Stromal cell of bone marrow (primary cell): ENCODE measurements at regions not wholly inside any gene's neighbourhood (a gene's known extent, or its start where the extent isn't known, plus 50 kb on each side); places are given as distances from the start of the nearest gene placed in this dataset.

ENCODE experiments used
- DNase-seq: peaks from one replicate; pipeline ENCODE4 v3.0.0-alpha.2; 2012; ENCODE audit warnings: low read depth

DNA sequence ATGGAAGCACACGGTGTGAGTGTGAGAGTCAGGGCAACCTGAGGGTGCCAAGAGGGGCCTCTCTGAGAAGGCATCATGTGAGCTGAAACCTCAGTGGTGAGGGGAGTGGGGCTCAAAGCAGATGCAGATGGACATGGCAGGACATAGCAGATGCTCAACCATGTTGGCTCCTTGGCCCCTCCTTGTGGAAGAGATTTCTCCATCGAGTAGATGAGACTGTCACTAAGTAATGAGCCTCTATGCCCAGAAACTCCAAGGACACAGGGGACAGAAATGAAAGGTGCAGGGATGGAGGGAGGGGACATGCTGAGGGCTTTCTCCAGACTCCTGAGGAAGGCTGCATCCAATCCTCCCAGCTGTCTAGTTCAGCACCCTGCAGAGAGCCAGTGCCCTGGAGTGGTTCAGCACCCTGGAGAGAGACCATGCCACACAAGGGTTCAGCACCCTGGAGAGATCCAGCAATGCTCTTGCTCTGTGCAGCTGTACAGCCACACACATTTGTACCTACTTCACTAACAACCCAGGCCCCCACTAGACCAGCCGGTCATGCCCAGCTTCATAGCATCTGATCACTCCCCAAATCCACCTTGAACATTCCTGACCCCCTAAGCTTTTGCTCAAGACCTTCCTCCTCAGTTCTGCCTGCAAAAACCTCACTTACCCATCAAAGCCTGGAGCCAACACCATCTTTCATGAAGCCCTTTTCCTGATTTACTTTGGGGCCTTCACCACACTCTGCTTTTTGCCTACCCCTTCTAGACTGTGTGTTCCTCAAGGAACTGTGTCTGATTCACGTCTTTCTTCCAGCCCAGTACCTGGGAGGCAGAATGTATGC, 252.0 kb downstream of the CTTN start:
- DNase-seq: peak; percentile 54

DNA sequence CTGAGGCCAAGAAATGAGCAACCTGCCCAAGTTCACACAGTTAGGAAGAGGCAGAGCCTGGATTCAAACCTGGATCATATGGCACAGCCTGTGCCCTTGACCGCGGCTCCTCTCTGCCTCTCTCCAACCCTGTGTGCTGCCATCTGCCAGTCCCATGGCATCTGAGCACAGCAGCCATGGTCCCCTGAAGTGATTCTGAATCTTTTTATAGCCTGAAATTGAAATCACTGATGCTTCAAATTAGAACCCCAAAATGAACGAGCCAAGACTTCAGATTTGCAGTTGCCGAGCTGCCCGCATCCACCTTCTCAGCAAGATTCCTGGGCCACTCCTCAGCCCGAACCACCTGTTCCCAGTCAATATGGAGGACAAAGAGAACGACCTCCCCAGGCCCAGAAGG, 252.7 kb downstream of the CTTN start:
- DNase-seq: no peak

DNA sequence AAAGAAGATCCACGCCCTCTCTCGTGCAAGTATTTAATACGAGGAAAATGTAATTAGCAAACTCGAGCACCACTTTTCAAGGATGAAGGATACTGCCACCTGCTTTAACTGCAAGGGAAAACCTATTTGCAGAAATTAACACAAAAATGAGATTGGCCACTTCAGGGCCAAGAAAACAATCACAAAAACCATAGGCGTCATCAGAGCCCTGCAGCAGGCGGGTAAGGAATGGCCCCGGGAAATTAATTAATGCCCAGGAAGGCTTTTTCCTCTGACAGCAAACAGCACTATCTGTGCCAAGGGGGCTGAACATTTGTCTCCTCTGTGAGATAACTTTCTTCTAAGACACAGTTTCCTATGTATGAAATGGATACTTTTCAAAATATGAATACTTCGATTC, 255.7 kb downstream of the CTTN start:
- DNase-seq: no peak

DNA sequence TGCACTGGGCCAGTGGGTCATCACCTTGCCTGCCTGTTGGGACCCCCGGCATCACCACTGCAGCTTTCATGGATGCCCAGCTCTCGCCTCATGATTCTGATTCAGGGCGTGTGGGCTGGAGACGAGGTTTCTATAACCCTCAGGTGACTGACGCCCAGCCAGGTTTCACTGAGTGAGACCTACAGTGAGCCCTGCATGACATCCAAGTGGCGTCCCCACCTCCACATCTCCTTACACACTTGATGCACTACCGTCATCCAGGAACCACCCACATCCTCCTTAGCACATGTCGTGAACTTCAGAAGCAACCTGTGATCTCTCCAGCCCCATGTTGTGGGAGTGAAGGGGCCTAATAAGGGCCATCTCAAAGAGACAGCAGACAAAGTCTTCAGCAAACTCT, 257.5 kb downstream of the CTTN start:
- no peak for DNase-seq

DNA sequence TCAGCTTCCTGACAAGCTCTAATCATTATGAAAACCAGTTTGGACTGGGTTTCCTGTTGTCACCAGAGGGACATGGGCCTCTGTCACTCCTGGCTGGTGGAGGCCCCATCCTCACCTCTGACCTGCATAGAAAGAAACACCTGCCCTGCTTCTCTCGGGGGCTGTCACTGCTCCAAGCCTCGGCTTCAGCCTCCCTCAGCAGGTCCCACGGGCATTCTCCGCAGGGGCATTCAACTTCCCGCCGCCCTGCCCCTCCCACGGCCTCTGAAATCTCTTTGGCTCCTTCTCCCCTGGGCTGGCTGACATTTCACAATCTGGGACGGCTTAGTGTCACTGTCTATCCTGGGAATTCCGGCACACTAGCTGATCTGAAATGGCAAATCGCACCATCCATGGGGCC, 257.9 kb downstream of the CTTN start:
- DNase-seq: no peak

DNA sequence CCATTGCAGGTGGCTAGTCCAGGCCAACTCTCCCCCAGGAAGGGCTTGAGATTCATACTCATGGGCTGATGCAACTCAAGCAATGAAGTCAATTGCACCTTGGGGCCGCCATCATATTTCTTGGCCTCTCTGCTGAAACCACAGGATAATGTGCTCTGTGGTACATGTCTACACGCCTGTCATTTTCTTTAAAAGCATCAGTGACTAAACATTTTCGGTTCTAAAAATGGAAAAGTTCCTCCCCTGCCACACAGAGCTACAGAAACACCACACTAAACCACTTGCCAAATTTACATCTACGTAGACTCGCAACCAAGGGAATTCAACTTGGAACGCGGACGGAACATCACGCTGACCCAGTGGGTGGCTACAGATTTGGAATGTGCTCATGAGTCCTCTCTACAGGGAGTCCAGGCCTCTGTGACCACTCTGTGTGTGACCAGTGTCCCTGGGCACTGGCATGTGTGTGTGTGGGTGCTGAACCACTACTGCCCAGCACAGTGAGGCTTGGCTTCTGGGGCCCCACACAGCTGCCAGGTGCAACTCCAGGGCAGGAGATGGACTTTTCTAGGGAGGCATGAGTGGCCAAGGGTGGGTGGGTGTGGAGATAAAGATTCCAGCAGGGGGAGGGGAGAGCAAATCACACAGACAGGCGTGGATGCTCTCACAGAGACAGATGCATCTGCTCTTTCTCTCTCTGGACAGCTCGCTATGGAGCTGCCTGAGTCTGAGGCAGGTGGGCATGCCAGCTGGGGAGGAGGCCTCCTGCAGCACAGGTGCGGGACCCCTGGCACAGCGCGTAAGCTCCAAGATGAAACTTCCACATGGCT, 261.9 kb downstream of the CTTN start:
- DNase-seq: no peak

DNA sequence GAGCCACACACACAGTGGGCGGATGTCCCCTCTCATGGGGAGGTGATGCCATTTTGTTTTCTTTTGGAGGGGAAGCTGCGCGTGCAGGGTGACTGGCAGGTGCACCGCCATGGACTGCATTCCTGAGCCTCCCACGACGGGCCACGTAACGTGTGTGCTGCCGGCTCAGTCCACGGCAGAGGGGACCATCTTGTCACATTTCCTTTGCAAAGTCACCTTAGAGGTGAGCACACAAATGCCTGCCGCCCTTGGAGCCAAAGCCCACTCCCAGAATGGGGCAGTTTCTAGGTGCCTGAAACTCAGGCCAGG, 262.5 kb downstream of the CTTN start:
- DNase-seq: no peak

DNA sequence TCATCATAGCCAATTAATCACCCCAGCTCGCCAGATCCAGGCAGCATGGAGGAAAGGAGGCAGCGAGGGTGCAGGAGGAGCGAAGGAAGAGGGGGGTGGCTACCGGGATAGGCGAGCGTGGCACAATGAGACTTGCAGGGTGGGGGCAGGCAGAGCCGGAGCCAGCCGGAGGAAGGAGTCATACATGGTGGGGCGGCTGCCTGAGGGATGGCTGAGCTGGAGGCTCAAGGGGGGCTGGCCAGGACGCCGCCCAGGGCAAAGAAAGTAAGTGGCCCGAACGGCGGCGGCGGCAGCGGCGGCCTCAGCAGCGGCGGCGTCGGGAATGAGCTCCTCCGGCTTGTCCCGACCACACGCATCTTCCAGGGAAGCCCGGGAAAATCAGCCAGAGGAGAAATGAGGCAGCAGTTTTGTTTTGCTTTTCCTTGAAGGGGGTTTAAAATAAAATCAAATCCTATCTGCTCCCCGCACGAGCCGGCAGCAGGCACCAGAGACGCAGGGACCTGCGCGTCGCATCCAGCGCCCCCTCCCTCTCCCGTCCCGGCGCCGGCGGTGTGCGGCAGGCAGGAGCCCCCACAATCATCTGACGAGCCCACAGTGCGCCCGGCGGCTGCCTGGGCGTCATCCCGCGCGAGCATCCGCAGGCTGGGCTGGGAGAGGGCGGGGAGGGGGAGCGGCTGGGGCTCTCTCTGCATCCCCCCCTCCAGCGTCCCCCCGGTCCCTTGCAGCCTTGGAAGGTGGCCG, 263.6 kb downstream of the CTTN start:
- peak; percentile 25 for DNase-seq

DNA sequence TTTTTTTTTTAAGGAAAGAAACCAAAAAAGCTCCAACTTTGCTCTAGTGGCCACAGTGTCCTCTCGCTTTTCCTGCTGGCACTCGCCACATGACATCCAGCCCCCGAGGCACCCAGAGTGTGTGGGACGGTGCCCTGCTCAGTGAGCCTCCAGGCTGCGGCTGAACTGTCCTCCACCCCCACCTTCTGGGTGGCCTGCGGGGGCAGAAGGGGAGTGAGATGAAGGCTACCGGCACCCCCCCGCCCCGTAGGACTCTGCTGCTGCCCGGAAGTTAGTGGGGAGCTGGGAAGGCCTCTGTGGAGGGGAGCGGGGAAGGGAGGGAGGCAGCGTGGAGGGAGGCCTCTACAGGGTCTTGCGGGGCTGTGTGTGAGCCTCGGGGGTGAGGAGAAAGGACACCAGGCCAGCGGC, 264.4 kb downstream of the CTTN start:
- no peak for DNase-seq

DNA sequence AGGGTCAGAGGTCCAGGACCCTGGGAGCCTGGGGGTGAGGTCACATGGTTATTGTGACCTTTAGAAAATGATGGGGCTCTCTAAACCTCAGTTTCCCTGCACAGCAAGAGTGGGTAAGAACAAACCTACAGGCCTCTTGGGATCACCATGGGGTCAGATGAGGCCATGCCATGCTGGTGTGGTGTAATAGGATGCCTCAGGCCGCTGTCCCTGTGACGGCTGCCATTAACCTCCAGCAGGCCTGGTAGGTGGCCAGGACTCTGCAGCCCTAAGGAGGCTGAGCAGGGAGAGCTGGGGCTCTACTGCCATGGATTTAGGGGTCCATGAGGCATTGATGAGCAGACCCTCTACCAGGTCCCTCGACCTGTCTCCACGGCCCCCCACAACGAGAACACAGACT, 265.5 kb downstream of the CTTN start:
- no peak for DNase-seq

DNA sequence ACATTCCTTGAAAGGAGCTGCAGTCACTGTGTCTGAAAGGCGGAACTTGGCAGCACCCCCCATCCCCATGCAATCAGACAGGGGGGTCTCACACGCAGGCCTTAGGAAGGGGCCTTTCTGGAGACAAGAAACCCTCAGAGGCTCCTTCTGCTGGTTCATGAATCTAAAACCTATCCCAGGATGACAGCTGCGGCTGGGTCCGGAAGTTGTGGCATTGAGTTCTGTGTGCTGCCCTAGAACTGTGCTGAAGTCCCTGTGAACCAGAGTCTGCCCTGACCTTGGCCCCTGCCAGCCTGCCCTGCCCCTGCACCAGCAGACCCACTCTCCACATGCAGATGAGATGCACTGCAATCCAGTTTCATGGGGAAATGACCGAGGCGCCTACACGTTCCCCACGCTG, 268.0 kb downstream of the CTTN start:
- no peak for DNase-seq

DNA sequence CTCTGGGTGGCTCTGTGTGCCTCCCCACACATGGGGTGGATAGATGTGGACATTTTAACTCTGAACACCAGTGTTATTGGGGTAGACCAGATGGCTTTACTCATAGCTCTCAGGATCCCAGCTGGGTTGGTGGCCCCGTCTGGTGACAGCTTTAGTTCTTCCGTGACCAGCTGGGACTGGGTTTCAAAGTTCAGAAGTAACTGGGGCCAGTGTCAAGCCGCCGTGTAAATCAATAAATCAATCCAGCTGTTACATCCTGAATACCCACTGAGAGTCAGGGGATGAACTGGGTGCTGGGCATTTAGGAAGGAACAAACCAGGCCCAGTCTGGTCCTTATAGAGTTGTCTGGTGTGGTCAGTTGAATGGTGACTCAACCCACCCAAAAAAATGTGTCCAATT, 269.4 kb downstream of the CTTN start:
- DNase-seq: no peak

DNA sequence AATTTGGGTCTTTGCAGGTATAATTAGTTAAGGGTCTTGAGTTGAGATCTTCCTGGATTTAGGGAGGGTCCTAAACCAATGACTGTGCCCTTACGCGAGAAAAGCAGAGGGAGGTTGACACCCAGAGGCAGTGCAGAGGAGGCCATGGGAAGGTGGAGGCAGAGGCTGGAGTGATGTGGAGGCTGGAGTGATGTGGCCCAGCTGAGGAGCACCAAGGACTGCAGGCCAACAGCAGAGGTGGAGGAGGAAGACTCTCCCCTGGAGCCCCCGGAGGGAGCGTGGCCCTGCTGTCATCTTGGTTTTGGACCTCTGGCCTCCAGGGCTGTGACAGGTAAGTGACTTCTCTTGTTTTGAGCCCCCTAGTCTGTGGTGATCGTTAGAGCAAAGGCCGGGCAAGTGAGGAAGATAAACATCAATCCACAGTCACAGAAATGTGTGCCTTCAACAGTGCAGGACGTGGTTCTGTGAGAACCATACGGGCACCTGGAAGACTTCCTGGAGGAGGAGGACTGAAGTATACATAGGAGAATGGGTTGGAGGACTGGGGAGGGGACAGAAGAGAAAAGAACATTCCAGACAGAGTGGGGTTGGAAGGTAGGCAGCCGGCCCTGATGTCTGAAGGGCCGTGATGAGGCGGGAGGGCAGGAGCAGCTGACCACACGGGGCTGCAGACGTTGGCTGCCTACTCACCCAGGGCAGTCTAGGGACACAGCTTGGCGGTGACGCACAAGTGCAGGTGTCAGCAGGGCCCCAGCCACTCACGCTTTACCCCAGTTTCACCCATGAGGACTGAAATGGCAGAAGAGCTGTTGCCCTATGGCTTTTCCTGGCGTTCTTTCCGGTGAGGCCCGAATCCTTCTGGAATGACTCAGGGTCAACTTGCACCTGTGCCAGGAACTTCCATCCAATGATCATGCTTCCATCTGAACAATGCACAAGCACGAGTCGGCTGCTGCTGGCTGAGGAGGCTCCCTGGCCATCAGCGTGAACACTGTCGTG, 270.2 kb downstream of the CTTN start:
- DNase-seq: no peak

DNA sequence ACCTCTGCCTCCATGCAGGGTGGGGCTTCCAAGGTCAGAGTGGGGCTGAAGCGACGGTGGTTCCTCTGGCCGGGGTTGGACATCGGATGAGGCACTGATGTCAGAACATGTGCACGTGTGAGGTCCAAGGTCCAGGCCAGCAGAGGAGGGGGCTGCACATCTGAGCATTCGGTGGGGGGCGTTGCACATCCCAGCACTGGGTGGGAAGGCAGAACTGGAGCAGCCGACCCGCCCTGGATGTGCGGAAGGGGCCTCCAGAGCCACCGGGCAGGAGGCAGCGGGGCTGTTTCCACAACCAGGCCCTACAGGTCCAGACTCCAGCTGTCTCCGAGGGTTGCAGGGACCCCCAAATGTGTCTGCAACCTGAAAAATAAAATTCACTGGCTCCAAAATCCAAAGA, 271.0 kb downstream of the CTTN start:
- no peak for DNase-seq

DNA sequence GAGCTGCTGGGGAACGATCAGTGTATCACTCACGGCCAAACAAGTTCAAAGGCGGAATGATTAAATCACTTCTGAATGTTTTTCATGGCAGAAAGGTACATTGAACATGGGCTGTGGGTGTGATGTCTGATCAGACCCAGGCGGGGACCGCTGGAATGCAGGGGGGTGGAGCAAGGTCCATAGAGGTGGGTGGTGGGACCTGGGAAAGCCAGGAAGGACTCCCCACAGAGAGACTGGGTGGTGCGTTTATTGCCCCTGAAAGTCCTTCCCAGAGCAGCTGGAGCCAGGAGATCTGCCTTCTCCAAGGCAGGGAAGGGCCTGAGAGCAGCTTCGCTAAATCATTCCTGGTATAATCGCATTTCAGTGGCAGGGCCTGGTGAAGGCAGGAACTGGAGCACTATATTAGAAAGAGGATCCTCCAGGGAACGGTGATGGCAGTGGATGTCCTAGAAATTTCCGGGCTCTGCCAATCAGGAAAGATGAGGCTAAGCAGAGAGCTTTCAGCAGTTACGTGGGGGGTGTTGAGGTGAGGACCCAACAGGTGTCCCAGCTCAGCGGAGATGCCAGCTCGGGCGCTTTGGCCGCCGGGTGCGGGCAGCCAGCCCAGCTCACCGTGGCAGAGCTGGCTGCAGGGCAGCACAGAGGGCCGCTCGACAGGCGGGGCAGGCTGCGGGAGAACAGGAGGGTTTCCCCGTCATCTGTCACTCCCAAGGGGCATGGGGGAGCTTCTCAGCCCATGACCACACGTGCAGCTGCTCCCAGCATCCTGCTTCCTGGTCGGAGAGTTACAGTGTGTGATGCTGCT, 271.7 kb downstream of the CTTN start:
- no peak for DNase-seq

DNA sequence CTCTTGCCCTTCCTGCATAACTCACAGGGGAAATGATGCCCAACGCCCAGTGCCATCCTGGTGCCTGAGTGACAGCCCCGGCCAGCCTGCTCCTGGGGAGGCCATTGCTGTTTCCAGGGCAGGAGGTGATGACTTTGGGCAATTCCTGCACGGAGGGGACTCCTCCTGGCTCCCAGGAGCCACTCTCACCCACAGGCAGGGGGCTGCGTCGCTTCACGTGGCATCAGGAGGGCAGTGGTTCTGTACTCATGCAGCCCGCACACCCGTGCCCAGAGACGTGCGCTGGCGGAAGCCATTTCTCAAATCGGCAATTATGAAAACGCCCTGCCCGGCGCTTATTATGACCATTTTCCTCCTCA, 272.3 kb downstream of the CTTN start:
- no peak for DNase-seq

DNA sequence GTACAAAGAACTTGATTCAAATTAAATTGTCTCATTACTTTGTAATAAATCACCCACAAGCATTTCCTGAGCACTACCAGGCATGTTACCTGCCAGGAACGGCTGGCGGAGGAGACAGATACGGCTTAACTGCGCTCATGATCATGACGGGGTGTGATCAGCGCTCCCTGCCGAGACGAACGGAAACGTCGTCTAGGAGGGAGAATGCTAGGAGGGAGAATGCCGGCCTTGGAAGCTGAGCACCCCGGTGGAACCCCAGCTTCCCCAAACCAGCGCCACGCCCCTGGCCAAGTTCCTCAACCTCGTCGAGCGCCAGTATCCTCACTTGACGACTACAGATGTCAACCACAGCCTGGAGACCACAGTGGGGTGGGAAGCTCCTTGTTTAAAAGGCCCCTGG, 272.8 kb downstream of the CTTN start:
- no peak for DNase-seq

DNA sequence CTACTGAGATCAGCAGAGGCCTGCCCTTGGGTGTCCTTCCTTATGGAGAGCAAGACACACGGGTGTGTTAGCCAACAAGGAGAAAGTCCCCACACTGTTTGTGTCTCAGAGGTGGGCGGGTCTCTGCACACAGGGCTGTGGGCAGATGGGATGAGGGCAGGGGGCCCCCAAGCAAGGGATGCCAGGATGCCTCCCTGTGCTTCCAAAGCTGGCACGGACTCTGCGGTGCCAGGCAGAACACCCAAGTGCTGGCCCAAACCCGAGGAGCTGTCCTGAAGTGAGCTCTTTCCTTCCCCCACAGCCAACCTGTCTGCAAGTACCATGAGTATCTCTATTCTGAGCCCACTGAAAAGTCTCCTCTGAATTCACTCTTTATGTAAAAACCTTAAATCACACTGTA, 273.3 kb downstream of the CTTN start:
- DNase-seq: no peak

DNA sequence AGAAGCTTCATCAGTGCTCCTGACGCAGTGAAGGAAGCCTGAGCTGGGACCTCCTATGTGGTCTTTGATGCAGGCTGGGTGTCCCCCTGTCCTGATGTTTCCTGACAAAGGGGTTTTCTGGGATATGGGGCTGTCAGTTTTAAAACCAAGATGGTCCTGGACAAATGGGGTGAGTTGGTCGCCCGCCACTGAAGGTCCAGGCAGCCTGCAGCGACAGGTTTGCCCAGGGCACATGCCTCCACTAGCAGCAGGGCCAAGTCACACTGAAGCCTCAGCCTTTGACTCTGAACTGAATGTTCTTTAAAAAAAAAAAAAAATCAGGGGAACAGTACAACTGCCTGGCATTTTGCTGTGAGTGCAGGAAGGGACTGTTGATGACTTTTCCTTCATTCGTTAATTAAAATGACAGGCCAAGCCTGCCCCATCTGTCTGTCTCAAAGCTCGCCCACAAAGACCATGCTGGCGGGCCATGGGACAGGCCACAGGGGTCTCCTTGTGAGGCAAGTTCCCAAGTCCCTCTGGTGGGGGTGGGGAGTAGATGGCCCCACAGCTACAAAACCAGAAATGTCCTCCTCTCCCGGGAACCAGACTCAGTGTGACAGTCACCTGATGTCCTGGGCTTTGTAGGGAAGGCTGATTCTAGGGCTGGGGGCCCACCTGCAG, 274.8 kb downstream of the CTTN start:
- DNase-seq: no peak

DNA sequence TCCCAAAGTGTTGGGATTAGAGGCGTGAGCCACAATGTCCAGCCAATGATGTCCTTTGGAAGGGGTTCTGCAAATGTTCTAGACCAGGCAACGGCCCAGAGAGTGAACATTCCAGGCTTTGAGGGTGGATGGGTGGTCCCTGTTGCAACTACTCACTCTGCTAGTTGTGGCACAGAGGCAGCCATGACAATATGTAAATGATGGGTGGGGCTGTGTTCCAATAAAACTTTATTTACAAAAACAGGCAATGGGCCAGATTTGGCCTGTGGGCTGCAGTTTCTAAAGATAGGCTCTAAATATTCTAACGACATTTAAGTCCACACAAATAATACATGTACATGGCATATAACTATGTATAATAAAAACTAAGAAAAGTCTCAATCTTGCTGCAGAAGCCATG, 276.3 kb downstream of the CTTN start:
- no peak for DNase-seq
